Coronary artery (tissue), 2 donors: ENCODE measurements at regions not wholly inside any gene's neighbourhood (a gene's known extent, or its start where the extent isn't known, plus 50 kb on each side); places are given as distances from the start of the nearest gene placed in this dataset.
"Not testable (repeated sequence)": the region's sequence is repeated elsewhere in the genome, so short reads cannot be mapped to it uniquely, and the experiment has no call there.

Source experiments
- DNase-seq: peaks from one replicate; pipeline ENCODE4 v3.0.0-alpha.2; 2017; ENCODE audit warnings: low spot score
- H3K27ac ChIP-seq, 2 donors: fragments of 200-600 bp; sonication (generic); one replicate each; pipeline ENCODE4 v1.5.1; 2016 to 2019
- H3K4me3 ChIP-seq: fragments of 200-600 bp; sonication (generic); 2 replicates; pipeline ENCODE4 v1.5.1; 2016; ENCODE audit warnings: mild to moderate bottlenecking, moderate library complexity
- TF ChIP-seq, protein P1 (sequence below): fragments of 200-600 bp; sonication (generic); IDR thresholded peaks from one replicate; pipeline ENCODE4 v1.5.1; 2019; ENCODE audit warnings: antibody characterized with exemption

GRCh38 chr13:44690376-44690775, 114.2 kb upstream of the TSC22D1 start:
- no peak for DNase-seq
- TF ChIP-seq, protein P1, sequence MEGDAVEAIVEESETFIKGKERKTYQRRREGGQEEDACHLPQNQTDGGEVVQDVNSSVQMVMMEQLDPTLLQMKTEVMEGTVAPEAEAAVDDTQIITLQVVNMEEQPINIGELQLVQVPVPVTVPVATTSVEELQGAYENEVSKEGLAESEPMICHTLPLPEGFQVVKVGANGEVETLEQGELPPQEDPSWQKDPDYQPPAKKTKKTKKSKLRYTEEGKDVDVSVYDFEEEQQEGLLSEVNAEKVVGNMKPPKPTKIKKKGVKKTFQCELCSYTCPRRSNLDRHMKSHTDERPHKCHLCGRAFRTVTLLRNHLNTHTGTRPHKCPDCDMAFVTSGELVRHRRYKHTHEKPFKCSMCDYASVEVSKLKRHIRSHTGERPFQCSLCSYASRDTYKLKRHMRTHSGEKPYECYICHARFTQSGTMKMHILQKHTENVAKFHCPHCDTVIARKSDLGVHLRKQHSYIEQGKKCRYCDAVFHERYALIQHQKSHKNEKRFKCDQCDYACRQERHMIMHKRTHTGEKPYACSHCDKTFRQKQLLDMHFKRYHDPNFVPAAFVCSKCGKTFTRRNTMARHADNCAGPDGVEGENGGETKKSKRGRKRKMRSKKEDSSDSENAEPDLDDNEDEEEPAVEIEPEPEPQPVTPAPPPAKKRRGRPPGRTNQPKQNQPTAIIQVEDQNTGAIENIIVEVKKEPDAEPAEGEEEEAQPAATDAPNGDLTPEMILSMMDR: no peak
- Histone ChIP-seq H3K27ac (peak overlapping the region in 1 of 2 donors; percentile 62), H3K4me3 (no peak overlapping the region)

- peak overlapping the region; percentile 0 to 52 for H3K27ac ChIP-seq
- no peak for DNase-seq
- H3K4me3 ChIP-seq: no peak overlapping the region
- TF ChIP-seq, protein P1: no peak
These were observed 112.5 kb upstream of the TSC22D1 start for GRCh38 chr13:44688652-44689051.

- no peak overlapping the region for H3K27ac ChIP-seq
- TF ChIP-seq, protein P1: no peak
- no peak for DNase-seq
- H3K4me3 ChIP-seq: no peak overlapping the region
These were observed 110.4 kb upstream of the TSC22D1 start for GRCh38 chr13:44686531-44686934.

- Histone ChIP-seq H3K4me3 (no peak overlapping the region), H3K27ac (no peak overlapping the region)
- TF ChIP-seq, protein P1: no peak
- no peak for DNase-seq
These were observed 109.5 kb upstream of the TSC22D1 start for GRCh38 chr13:44685641-44686040.

DNA sequence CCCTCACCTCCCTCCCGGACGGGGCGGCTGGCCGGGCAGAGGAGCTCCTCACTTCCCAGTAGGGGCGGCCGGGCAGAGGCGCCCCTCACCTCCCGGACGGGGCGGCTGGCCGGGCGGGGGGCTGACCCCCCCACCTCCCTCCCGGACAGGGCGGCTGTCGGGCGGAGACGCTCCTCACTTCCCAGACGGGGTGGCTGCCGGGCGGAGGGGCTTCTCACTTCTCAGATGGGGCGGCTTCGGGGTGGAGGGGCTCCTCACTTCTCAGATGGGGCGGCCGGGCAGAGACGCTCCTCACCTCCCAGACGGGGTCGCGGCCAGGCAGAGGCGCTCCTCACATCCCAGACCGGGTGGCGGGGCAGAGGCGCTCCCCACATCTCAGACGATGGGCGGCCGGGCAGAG, 106.3 kb upstream of the TSC22D1 start:
- H3K4me3 ChIP-seq, H3K27ac ChIP-seq, DNase-seq: not testable (repeated sequence)

DNA sequence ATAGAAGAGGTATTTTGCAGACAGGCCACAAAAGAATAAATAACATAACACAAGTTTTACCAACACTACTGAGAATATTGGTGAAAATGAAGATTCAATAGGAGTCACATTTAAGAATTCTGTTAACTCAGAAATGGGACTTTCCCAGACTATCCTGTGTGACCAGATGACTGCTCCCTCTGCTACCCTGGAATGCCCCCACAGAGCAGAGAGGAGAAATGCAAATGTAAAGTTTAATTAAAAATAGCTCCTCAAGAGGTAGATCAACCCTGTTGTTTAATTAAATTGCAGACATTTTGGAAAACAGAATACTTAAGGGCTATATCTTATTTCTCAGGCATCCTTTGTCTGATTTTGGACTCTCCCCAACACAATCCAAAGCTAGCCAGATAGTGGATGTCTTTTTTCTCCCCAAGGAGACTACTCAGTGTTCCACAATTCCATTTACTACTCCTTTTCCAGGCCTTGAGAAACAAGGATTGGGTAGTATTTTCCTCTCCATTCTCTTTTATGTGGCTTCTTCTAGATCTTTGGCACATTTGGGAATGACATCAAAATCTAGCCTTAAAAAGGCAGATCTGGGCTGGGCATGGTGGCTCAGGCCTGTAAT, 104.7 kb upstream of the TSC22D1 start:
- Histone ChIP-seq H3K4me3 (no peak overlapping the region), H3K27ac (no peak overlapping the region)
- TF ChIP-seq, protein P1: no peak
- no peak for DNase-seq

GRCh38 chr13:44679597-44679996, 103.5 kb upstream of the TSC22D1 start:
- H3K4me3 ChIP-seq: no peak overlapping the region
- peak overlapping the region in 1 of 2 donors; percentile 27 for H3K27ac ChIP-seq
- no peak for DNase-seq
- TF ChIP-seq, protein P1: no peak
